ENCODE measurements at regions not wholly inside any gene's neighbourhood (a gene's known extent, or its start where the extent isn't known, plus 50 kb on each side); places are given as distances from the start of the nearest gene placed in this dataset.

- TF ChIP-seq EZH2 (conservative IDR thresholded peaks at IDR 0.05; ENCODE audit: low read depth, low read length) (no peak), JUND (CRISPR knock-in tag; IDR thresholded peaks at IDR 0.05) (no peak), GRHL1 (CRISPR knock-in tag; conservative IDR thresholded peaks at IDR 0.05) (no peak), ZNF362 (CRISPR knock-in tag; IDR thresholded peaks at IDR 0.05; ENCODE audit: borderline replicate concordance) (no peak), FOXP4 (CRISPR knock-in tag; IDR thresholded peaks at IDR 0.05) (no peak), POLR2A (IDR thresholded peaks at IDR 0.05; ENCODE audit: insufficient read depth in 1 of 2, low read depth in 2 of 2, low read length in 2 of 2) (no peak), ZNF83 (CRISPR knock-in tag; IDR thresholded peaks at IDR 0.05; ENCODE audit: borderline replicate concordance) (no peak), CTCF (CRISPR knock-in tag; IDR thresholded peaks at IDR 0.05) (no peak), ZUFSP (CRISPR knock-in tag; IDR thresholded peaks at IDR 0.05; ENCODE audit: borderline replicate concordance) (no peak), RELA (CRISPR knock-in tag; IDR thresholded peaks at IDR 0.05) (no peak), AFF4 (CRISPR knock-in tag; IDR thresholded peaks at IDR 0.05) (no peak), BHLHE40 (IDR thresholded peaks at IDR 0.05; ENCODE audit: low read length) (no peak), ZNF549 (CRISPR knock-in tag; IDR thresholded peaks at IDR 0.05) (no peak), NPAS2 (CRISPR knock-in tag; IDR thresholded peaks at IDR 0.05; ENCODE audit: borderline replicate concordance) (no peak)
Observed at GRCh38 chr6:77025736-77026223, 437.5 kb downstream of the HTR1B start.

All from HepG2 (cell line).